PC-3 (cell line): ENCODE measurements at regions not wholly inside any gene's neighbourhood (a gene's known extent, or its start where the extent isn't known, plus 50 kb on each side); places are given as distances from the start of the nearest gene placed in this dataset.
"Not testable (repeated sequence)": the region's sequence is repeated elsewhere in the genome, so short reads cannot be mapped to it uniquely, and the experiment has no call there.

Experiments used
- EZH2 ChIP-seq: fragments of 300-600 bp; sonication (generic); IDR thresholded peaks from one replicate; pipeline ENCODE4 v1.6.1; 2017; ENCODE audit warnings: antibody characterized with exemption, mild to moderate bottlenecking, low read length; ENCODE audit not compliant: unreplicated experiment
- EZH2phosphoT487 ChIP-seq: fragments of 300-600 bp; sonication (generic); IDR thresholded peaks from 2 replicates; pipeline ENCODE4 v1.6.1; 2018; ENCODE audit warnings: mild to moderate bottlenecking, antibody characterized with exemption, low read length, borderline replicate concordance
- TF ChIP-seq, protein P1 (sequence below): fragments of 300-600 bp; sonication (generic); conservative IDR thresholded peaks from 2 replicates; pipeline ENCODE4 v1.5.1; 2017; ENCODE audit warnings: antibody characterized with exemption, low read depth, mild to moderate bottlenecking, low read length

DNA sequence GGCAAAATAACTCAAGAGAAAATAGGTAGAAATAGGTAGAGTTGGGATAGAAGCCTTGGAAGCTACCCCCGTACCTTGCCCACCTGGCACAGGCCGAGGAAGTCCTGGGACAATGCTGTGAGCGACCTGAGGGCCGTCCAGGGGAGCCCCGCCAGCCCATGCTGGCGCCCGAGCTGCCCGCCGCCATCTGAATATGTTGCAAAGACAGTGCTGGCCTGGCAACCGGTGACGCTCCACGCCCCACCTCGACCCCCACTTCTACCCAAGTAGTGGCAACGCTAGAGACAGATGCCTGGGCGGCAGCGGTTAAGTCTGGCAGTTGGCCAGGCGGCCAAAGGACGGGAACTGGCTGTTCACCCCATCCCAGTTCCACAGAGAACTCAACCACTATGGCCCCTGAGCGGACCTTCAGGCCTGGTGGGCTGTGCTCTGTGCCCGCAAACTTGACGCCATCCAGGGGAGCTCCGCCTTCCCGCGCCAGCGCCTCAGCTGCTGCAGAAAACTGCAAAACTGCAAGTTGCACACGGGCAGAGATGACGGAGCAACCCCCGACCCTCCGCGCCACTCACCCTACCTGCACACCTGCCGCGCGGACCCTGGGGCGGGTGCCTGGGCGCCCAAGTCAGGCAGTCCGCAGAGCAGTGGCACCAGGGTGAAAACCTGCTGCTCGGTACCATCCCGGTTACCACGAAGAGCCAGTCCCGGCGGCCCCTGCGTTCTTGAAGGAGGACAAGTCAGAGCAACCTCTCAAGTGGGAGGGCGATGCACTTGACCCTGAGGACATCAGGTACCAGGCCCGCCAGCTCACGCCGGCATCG is 917.0 kb downstream of the FOXD4L5 start:
- TF ChIP-seq, protein P1, sequence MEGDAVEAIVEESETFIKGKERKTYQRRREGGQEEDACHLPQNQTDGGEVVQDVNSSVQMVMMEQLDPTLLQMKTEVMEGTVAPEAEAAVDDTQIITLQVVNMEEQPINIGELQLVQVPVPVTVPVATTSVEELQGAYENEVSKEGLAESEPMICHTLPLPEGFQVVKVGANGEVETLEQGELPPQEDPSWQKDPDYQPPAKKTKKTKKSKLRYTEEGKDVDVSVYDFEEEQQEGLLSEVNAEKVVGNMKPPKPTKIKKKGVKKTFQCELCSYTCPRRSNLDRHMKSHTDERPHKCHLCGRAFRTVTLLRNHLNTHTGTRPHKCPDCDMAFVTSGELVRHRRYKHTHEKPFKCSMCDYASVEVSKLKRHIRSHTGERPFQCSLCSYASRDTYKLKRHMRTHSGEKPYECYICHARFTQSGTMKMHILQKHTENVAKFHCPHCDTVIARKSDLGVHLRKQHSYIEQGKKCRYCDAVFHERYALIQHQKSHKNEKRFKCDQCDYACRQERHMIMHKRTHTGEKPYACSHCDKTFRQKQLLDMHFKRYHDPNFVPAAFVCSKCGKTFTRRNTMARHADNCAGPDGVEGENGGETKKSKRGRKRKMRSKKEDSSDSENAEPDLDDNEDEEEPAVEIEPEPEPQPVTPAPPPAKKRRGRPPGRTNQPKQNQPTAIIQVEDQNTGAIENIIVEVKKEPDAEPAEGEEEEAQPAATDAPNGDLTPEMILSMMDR = not testable (repeated sequence)
- TF ChIP-seq EZH2, EZH2phosphoT487: not testable (repeated sequence)
